Breast epithelium (tissue), 4 donors: ENCODE measurements at regions not wholly inside any gene's neighbourhood (a gene's known extent, or its start where the extent isn't known, plus 50 kb on each side); places are given as distances from the start of the nearest gene placed in this dataset.

Source experiments
- DNase-seq, 2 donors: peaks; one replicate each; pipeline ENCODE4 v3.0.0-alpha.2; 2019; ENCODE audit warnings: low spot score in 2 of 2
- H3K27ac ChIP-seq, 2 donors: fragments of 200-600 bp; sonication (generic) in 1 of 2; one replicate each; pipeline ENCODE4 v1.5.1; 2016 to 2019; ENCODE audit warnings: mild to moderate bottlenecking in 1 of 2
- H3K27me3 ChIP-seq, 2 donors: fragments of 200-600 bp; sonication (generic) in 1 of 2; one replicate each; pipeline versions ENCODE4 v1.5.1 to v1.6.0; 2017 to 2019; ENCODE audit warnings: control low read depth in 1 of 2, mild to moderate bottlenecking in 1 of 2
- H3K36me3 ChIP-seq: fragments of 200-600 bp; one replicate; pipeline ENCODE4 v1.5.1; 2019
- H3K4me1 ChIP-seq, 2 donors: fragments of 200-600 bp; sonication (generic); one replicate each; pipeline ENCODE4 v1.5.1; 2016 to 2019; ENCODE audit warnings: control low read depth in 1 of 2
- H3K4me3 ChIP-seq, 3 donors: fragments of 200-600 bp; sonication (generic); 1 replicate in 2 of 3; 2 replicates in 1 of 3; pipeline ENCODE4 v1.5.1; 2016 to 2019; ENCODE audit warnings: mild to moderate bottlenecking in 3 of 3, moderate library complexity in 2 of 3
- H3K9me3 ChIP-seq, 2 donors: fragments of 200-600 bp; sonication (generic) in 1 of 2; one replicate each; pipeline ENCODE4 v1.5.1; 2016 to 2019; ENCODE audit warnings: control low read depth in 1 of 2
- CTCF ChIP-seq, 3 donors: fragments of 450-650 bp; IDR thresholded peaks; one replicate each; pipeline ENCODE4 v1.5.1; 2016 to 2017; ENCODE audit warnings: antibody characterized with exemption in 3 of 3, mild to moderate bottlenecking in 3 of 3, moderate library complexity in 3 of 3
- POLR2A ChIP-seq: fragments of 450-650 bp; IDR thresholded peaks from one replicate; pipeline ENCODE4 v1.6.1; 2016; ENCODE audit warnings: antibody characterized with exemption, mild to moderate bottlenecking, moderate library complexity
- POLR2AphosphoS5 ChIP-seq, 3 donors: sonication (generic); formaldehyde crosslinking; IDR thresholded peaks; one replicate each; pipeline ENCODE4 v1.6.1; 2017; ENCODE audit warnings: antibody characterized with exemption in 3 of 3
- intact Hi-C: fragments of 100-400 bp; cut with DNase I; formaldehyde crosslinking; loops from one replicate; pipeline ENCODE4 v1.15.1; 2023; ENCODE audit warnings: low total_unique reads

- intact Hi-C loops: no loop called here
- TF ChIP-seq POLR2AphosphoS5 (IDR thresholded peaks at IDR 0.05): no peak
- no peak for TF ChIP-seq CTCF (IDR thresholded peaks at IDR 0.05)
- no peak for TF ChIP-seq POLR2A
- H3K4me1 ChIP-seq: no peaks in the 10 kb centered on the region
- DNase-seq: no peak
- no peak overlapping the region for H3K27ac ChIP-seq
- no peaks in the 10 kb centered on the region for H3K36me3 ChIP-seq
- no peaks in the 10 kb centered on the region for H3K27me3 ChIP-seq
- no peak overlapping the region for H3K4me3 ChIP-seq
- H3K9me3 ChIP-seq: no peaks in the 10 kb centered on the region
Observed at GRCh38 chr5:67347821-67348220, 151.2 kb upstream of the CD180 start.

- no peak overlapping the region for H3K4me3 ChIP-seq
- H3K27me3 ChIP-seq: no peaks in the 10 kb centered on the region
- H3K4me1 ChIP-seq: no peaks in the 10 kb centered on the region
- no peak overlapping the region for H3K27ac ChIP-seq
- no peak for DNase-seq
- no peaks in the 10 kb centered on the region for H3K36me3 ChIP-seq
- intact Hi-C loops: no loop called here
- H3K9me3 ChIP-seq: no peaks in the 10 kb centered on the region
- no peak for TF ChIP-seq CTCF (IDR thresholded peaks at IDR 0.05)
- no peak for TF ChIP-seq POLR2AphosphoS5 (IDR thresholded peaks at IDR 0.05)
- TF ChIP-seq POLR2A: no peak
Observed at GRCh38 chr5:67346611-67347010, 150.0 kb upstream of the CD180 start.

- Histone ChIP-seq H3K36me3 (no peaks in the 10 kb centered on the region), H3K4me1 (no peaks in the 10 kb centered on the region), H3K27ac (no peak overlapping the region), H3K4me3 (no peak overlapping the region), H3K9me3 (no peaks in the 10 kb centered on the region), H3K27me3 (no peaks in the 10 kb centered on the region)
- DNase-seq: no peak
- TF ChIP-seq POLR2AphosphoS5 (IDR thresholded peaks at IDR 0.05) (no peak), POLR2A (no peak), CTCF (IDR thresholded peaks at IDR 0.05) (no peak)
- intact Hi-C loops: no loop called here
Observed at GRCh38 chr5:67344870-67345269, 148.3 kb upstream of the CD180 start.

DNA sequence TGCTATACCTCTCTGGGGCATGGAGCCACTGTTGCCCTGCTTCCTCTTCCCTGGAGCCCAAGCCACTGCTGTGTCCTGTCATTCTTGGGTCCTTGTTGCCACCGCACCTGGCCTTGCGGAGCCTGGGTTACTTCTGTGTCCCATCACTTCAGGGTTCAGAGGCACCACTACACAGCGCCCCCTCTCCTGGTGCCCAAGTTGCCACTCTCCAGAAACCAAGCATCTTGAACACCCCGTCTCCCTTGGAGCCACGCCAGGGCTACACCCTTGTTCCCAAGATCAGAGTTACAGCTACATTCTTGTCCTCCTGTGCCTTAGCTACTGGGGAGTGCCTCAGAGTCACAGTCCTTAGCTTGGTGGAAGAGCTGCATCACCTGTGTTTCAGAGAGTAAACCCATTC lies 147.2 kb upstream of the CD180 start:
- H3K9me3 ChIP-seq: no peaks in the 10 kb centered on the region
- no peak for DNase-seq
- no peaks in the 10 kb centered on the region for H3K36me3 ChIP-seq
- no peaks in the 10 kb centered on the region for H3K4me1 ChIP-seq
- no peak overlapping the region for H3K27ac ChIP-seq
- intact Hi-C loops: no loop called here
- TF ChIP-seq CTCF (IDR thresholded peaks at IDR 0.05) (no peak), POLR2AphosphoS5 (IDR thresholded peaks at IDR 0.05) (no peak), POLR2A (no peak)
- no peak overlapping the region for H3K4me3 ChIP-seq
- no peaks in the 10 kb centered on the region for H3K27me3 ChIP-seq

DNA sequence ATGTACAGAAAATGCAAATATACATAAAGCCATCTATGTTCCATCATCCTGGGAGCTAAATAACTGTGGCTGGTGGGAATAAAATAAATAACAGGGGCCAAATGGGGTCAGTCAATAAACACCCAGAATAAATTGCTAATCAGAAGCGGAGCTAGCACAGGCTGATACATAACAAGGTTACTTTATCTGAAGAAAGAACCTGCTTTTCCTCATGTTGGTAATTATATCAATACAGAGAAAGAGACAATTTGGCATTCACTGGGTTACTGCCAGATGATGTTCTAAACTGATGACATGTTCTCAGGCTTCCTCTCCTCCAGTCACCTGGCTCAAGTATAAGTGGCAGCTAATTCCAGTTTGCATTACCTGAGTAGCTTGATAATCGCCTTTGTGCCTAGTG lies 144.9 kb upstream of the CD180 start:
- H3K36me3 ChIP-seq: no peaks in the 10 kb centered on the region
- H3K4me1 ChIP-seq: no peaks in the 10 kb centered on the region
- H3K27ac ChIP-seq: no peak overlapping the region
- no peak for DNase-seq
- no peaks in the 10 kb centered on the region for H3K9me3 ChIP-seq
- TF ChIP-seq POLR2A: no peak
- intact Hi-C loops: no loop called here
- H3K4me3 ChIP-seq: no peak overlapping the region
- no peaks in the 10 kb centered on the region for H3K27me3 ChIP-seq

GRCh38 chr5:67339219-67339767 lies 142.7 kb upstream of the CD180 start:
- DNase-seq: no peak
- H3K4me3 ChIP-seq: no peak overlapping the region
- no peaks in the 10 kb centered on the region for H3K9me3 ChIP-seq
- H3K4me1 ChIP-seq: no peaks in the 10 kb centered on the region
- TF ChIP-seq POLR2A: no peak
- no peak for TF ChIP-seq CTCF (IDR thresholded peaks at IDR 0.05)
- no peak for TF ChIP-seq POLR2AphosphoS5 (IDR thresholded peaks at IDR 0.05)
- H3K27me3 ChIP-seq: no peaks in the 10 kb centered on the region
- H3K27ac ChIP-seq: no peak overlapping the region
- no peaks in the 10 kb centered on the region for H3K36me3 ChIP-seq
- intact Hi-C loops: no loop called here
